ENCODE measurements at regions not wholly inside any gene's neighbourhood (a gene's known extent, or its start where the extent isn't known, plus 50 kb on each side); places are given as distances from the start of the nearest gene placed in this dataset.
A peak's percentile ranks its signal among the peaks of the same experiment; 100 is the strongest.

- Histone ChIP-seq H3K4me3 (ENCODE audit: low read length in 3 of 3) (no peak overlapping the region), H3K4me1 (ENCODE audit: control insufficient read depth in 2 of 3, insufficient read depth in 2 of 3, low read depth in 1 of 3, low read length in 3 of 3) (no peaks in the 10 kb centered on the region), H3K27ac (ENCODE audit: low read depth in 2 of 2, low read length in 2 of 2) (no peak overlapping the region), H3K9ac (ENCODE audit: low read length in 3 of 3) (no peak overlapping the region), H3K36me3 (ENCODE audit: control insufficient read depth in 2 of 3, insufficient read depth in 3 of 3, low read length in 3 of 3) (no peaks in the 10 kb centered on the region), H3K27me3 (ENCODE audit: control insufficient read depth, insufficient read depth, low read length) (no peaks in the 10 kb centered on the region), H3K9me3 (ENCODE audit: control insufficient read depth in 2 of 3, insufficient read depth in 1 of 3, low read length in 3 of 3) (no peaks in the 10 kb centered on the region)
- TF ChIP-seq CTCF (IDR thresholded peaks at IDR 0.05; ENCODE audit: borderline replicate concordance, extremely low read depth, insufficient read depth) = no peak
- FAIRE-seq = no peak
- intact Hi-C loops (cut with DNase I) = no loop called here
- peak in 1 of 5 donors; percentile 58 for DNase-seq
Observed at GRCh38 chr6:126258150-126258549, 81.8 kb upstream of the CENPW start.

DNA sequence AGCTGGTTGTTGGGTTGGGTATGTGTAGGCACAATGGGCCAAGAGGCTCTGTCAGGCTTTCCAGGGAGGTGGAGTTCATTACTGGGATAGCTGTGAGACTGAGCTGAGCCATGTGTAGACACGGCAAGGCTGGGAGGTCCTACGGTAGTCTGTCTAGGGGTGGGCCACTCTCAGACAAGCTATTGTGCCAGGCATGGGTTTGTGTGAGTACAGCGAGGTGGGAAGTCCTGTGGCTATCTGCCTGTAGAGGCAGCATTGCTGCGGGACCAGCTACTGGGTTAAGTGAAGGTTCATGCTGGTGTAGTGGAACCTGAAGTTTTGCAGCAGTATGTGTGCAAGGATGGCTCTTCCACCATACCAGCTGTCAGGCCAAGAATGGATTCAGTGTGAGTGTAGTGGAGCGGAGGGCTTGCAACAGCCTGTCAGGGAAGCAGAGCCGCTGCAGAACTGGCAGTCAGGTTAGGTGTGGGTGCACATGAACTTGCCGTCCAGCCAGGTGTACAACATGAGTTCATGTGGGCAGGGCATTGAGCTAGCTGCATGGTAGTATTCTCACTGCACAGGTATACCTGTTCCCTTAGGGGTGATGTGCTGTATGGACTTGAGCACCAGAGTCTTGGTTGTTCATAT is 78.0 kb upstream of the CENPW start:
- TF ChIP-seq CTCF (IDR thresholded peaks at IDR 0.05; ENCODE audit: borderline replicate concordance, extremely low read depth, insufficient read depth) = no peak
- no peaks in the 10 kb centered on the region for H3K36me3 ChIP-seq (ENCODE audit: control insufficient read depth in 2 of 3, insufficient read depth in 3 of 3, low read length in 3 of 3)
- intact Hi-C loops (cut with DNase I) = no loop called here
- H3K4me3 ChIP-seq (ENCODE audit: low read length in 3 of 3) = no peak overlapping the region
- no peaks in the 10 kb centered on the region for H3K9me3 ChIP-seq (ENCODE audit: control insufficient read depth in 2 of 3, insufficient read depth in 1 of 3, low read length in 3 of 3)
- no peaks in the 10 kb centered on the region for H3K4me1 ChIP-seq (ENCODE audit: control insufficient read depth in 2 of 3, insufficient read depth in 2 of 3, low read depth in 1 of 3, low read length in 3 of 3)
- no peak overlapping the region for H3K27ac ChIP-seq (ENCODE audit: low read depth in 2 of 2, low read length in 2 of 2)
- no peak for FAIRE-seq
- H3K9ac ChIP-seq (ENCODE audit: low read length in 3 of 3) = no peak overlapping the region
- DNase-seq = peak in 1 of 5 donors; percentile 19
- H3K27me3 ChIP-seq (ENCODE audit: control insufficient read depth, insufficient read depth, low read length) = no peaks in the 10 kb centered on the region

- FAIRE-seq (no peak), DNase-seq (no peak)
- Histone ChIP-seq H3K27ac (ENCODE audit: low read depth in 2 of 2, low read length in 2 of 2) (no peak overlapping the region), H3K27me3 (ENCODE audit: control insufficient read depth, insufficient read depth, low read length) (no peaks in the 10 kb centered on the region), H3K9ac (ENCODE audit: low read length in 3 of 3) (no peak overlapping the region), H3K9me3 (ENCODE audit: control insufficient read depth in 2 of 3, insufficient read depth in 1 of 3, low read length in 3 of 3) (no peaks in the 10 kb centered on the region), H3K4me3 (ENCODE audit: low read length in 3 of 3) (no peak overlapping the region), H3K4me1 (ENCODE audit: control insufficient read depth in 2 of 3, insufficient read depth in 2 of 3, low read depth in 1 of 3, low read length in 3 of 3) (peaks cover 0 to 4% (median 0%) of the 10 kb centered on the region in 3 donors), H3K36me3 (ENCODE audit: control insufficient read depth in 2 of 3, insufficient read depth in 3 of 3, low read length in 3 of 3) (no peaks in the 10 kb centered on the region)
- TF ChIP-seq CTCF (IDR thresholded peaks at IDR 0.05; ENCODE audit: borderline replicate concordance, extremely low read depth, insufficient read depth) = no peak
- intact Hi-C loops (cut with DNase I) = no loop called here
Observed at GRCh38 chr6:126264265-126264664, 75.7 kb upstream of the CENPW start.

- no peak for FAIRE-seq
- no peaks in the 10 kb centered on the region for H3K27me3 ChIP-seq (ENCODE audit: control insufficient read depth, insufficient read depth, low read length)
- peaks cover 0 to 4% (median 0%) of the 10 kb centered on the region in 3 donors for H3K4me1 ChIP-seq (ENCODE audit: control insufficient read depth in 2 of 3, insufficient read depth in 2 of 3, low read depth in 1 of 3, low read length in 3 of 3)
- H3K4me3 ChIP-seq (ENCODE audit: low read length in 3 of 3) = no peak overlapping the region
- TF ChIP-seq CTCF (IDR thresholded peaks at IDR 0.05; ENCODE audit: borderline replicate concordance, extremely low read depth, insufficient read depth) = no peak
- no peak overlapping the region for H3K27ac ChIP-seq (ENCODE audit: low read depth in 2 of 2, low read length in 2 of 2)
- intact Hi-C loops (cut with DNase I) = no loop called here
- H3K9ac ChIP-seq (ENCODE audit: low read length in 3 of 3) = no peak overlapping the region
- H3K9me3 ChIP-seq (ENCODE audit: control insufficient read depth in 2 of 3, insufficient read depth in 1 of 3, low read length in 3 of 3) = no peaks in the 10 kb centered on the region
- no peaks in the 10 kb centered on the region for H3K36me3 ChIP-seq (ENCODE audit: control insufficient read depth in 2 of 3, insufficient read depth in 3 of 3, low read length in 3 of 3)
- DNase-seq = no peak
Observed at GRCh38 chr6:126266664-126267063, 73.3 kb upstream of the CENPW start.

Measured in kidney (tissue), 13 donors.